HG02759 (cell line): ENCODE measurements at regions not wholly inside any gene's neighbourhood (a gene's known extent, or its start where the extent isn't known, plus 50 kb on each side); places are given as distances from the start of the nearest gene placed in this dataset.

Experiments used
- ATAC-seq: cut with Tn5 transposase; IDR thresholded peaks from one replicate; pipeline ENCODE4 v1.9.1; 2021; ENCODE audit warnings: mild to moderate bottlenecking, moderate library complexity; ENCODE audit not compliant: unreplicated experiment

GRCh38 chr2:128979182-128979581 lies 660.5 kb upstream of the HS6ST1 start:
- ATAC-seq = no peak

GRCh38 chr2:128980475-128980874 lies 661.8 kb upstream of the HS6ST1 start:
- ATAC-seq = no peak

- no peak for ATAC-seq
Observed at GRCh38 chr2:128981353-128981752, 662.7 kb upstream of the HS6ST1 start.

GRCh38 chr2:128982001-128982400 lies 663.3 kb upstream of the HS6ST1 start:
- ATAC-seq = no peak

- ATAC-seq = no peak
Observed at GRCh38 chr2:128982670-128983069, 664.0 kb upstream of the HS6ST1 start.

- ATAC-seq = no peak
Observed at GRCh38 chr2:128983094-128983493, 664.4 kb upstream of the HS6ST1 start.

- ATAC-seq = no peak
Observed at GRCh38 chr2:128984081-128984480, 665.4 kb upstream of the HS6ST1 start.

- no peak for ATAC-seq
Observed at GRCh38 chr2:128984855-128985254, 666.2 kb upstream of the HS6ST1 start.

GRCh38 chr2:128986026-128986715 lies 667.5 kb upstream of the HS6ST1 start:
- no peak for ATAC-seq

GRCh38 chr2:128986867-128987268 lies 668.2 kb upstream of the HS6ST1 start:
- ATAC-seq = no peak

- no peak for ATAC-seq
Observed at GRCh38 chr2:128988326-128988725, 669.7 kb upstream of the HS6ST1 start.

- no peak for ATAC-seq
Observed at GRCh38 chr2:128988967-128989366, 670.3 kb upstream of the HS6ST1 start.

GRCh38 chr2:128995086-128995485 lies 676.4 kb upstream of the HS6ST1 start:
- ATAC-seq = no peak

GRCh38 chr2:128996078-128996477 lies 677.4 kb upstream of the HS6ST1 start:
- ATAC-seq = no peak

- ATAC-seq = no peak
Observed at GRCh38 chr2:128997166-128997866, 678.6 kb upstream of the HS6ST1 start.

- no peak for ATAC-seq
Observed at GRCh38 chr2:129001926-129002325, 683.3 kb upstream of the HS6ST1 start.

GRCh38 chr2:129002751-129003150 lies 684.1 kb upstream of the HS6ST1 start:
- no peak for ATAC-seq

- no peak for ATAC-seq
Observed at GRCh38 chr2:129004485-129004884, 685.8 kb upstream of the HS6ST1 start.

GRCh38 chr2:129004940-129005490 lies 686.3 kb upstream of the HS6ST1 start:
- ATAC-seq = no peak

- ATAC-seq = no peak
Observed at GRCh38 chr2:129006135-129006886, 687.6 kb upstream of the HS6ST1 start.

GRCh38 chr2:129006901-129007300 lies 688.2 kb upstream of the HS6ST1 start:
- no peak for ATAC-seq
